ENCODE measurements at regions not wholly inside any gene's neighbourhood (a gene's known extent, or its start where the extent isn't known, plus 50 kb on each side); places are given as distances from the start of the nearest gene placed in this dataset.
"Not testable (repeated sequence)": the region's sequence is repeated elsewhere in the genome, so short reads cannot be mapped to it uniquely, and the experiment has no call there.

- no peak for DNase-seq
- Mint-ChIP-seq H3K27ac (ENCODE audit: unreplicated experiment) (no peak overlapping the region), H3K36me3 (ENCODE audit: unreplicated experiment) (no peaks in the 10 kb centered on the region), H3K4me3 (ENCODE audit: unreplicated experiment) (no peak overlapping the region), H3K4me1 (ENCODE audit: low read depth, unreplicated experiment) (no peaks in the 10 kb centered on the region), H3K9me3 (ENCODE audit: unreplicated experiment) (no peaks in the 10 kb centered on the region), H3K27me3 (ENCODE audit: unreplicated experiment) (no peaks in the 10 kb centered on the region)
- TF ChIP-seq CTCF (IDR thresholded peaks at IDR 0.05; ENCODE audit: partially characterized antibody, unreplicated experiment) = no peak
Observed at GRCh38 chr7:119964065-119964464, 308.9 kb upstream of the KCND2 start.

- DNase-seq = no peak
- Mint-ChIP-seq H3K4me1 (ENCODE audit: low read depth, unreplicated experiment) (no peaks in the 10 kb centered on the region), H3K27ac (ENCODE audit: unreplicated experiment) (no peak overlapping the region), H3K27me3 (ENCODE audit: unreplicated experiment) (no peaks in the 10 kb centered on the region), H3K36me3 (ENCODE audit: unreplicated experiment) (no peaks in the 10 kb centered on the region), H3K9me3 (ENCODE audit: unreplicated experiment) (no peaks in the 10 kb centered on the region), H3K4me3 (ENCODE audit: unreplicated experiment) (no peak overlapping the region)
- no peak for TF ChIP-seq CTCF (IDR thresholded peaks at IDR 0.05; ENCODE audit: partially characterized antibody, unreplicated experiment)
Observed at GRCh38 chr7:119964788-119965542, 308.0 kb upstream of the KCND2 start.

GRCh38 chr7:119967221-119967620 lies 305.8 kb upstream of the KCND2 start:
- H3K27ac Mint-ChIP-seq (ENCODE audit: unreplicated experiment) = no peak overlapping the region
- no peak overlapping the region for H3K4me3 Mint-ChIP-seq (ENCODE audit: unreplicated experiment)
- no peaks in the 10 kb centered on the region for H3K36me3 Mint-ChIP-seq (ENCODE audit: unreplicated experiment)
- H3K9me3 Mint-ChIP-seq (ENCODE audit: unreplicated experiment) = no peaks in the 10 kb centered on the region
- no peak for DNase-seq
- no peaks in the 10 kb centered on the region for H3K4me1 Mint-ChIP-seq (ENCODE audit: low read depth, unreplicated experiment)
- H3K27me3 Mint-ChIP-seq (ENCODE audit: unreplicated experiment) = no peaks in the 10 kb centered on the region
- no peak for TF ChIP-seq CTCF (IDR thresholded peaks at IDR 0.05; ENCODE audit: partially characterized antibody, unreplicated experiment)

GRCh38 chr7:119968411-119968810 lies 304.6 kb upstream of the KCND2 start:
- H3K9me3 Mint-ChIP-seq (ENCODE audit: unreplicated experiment); H3K4me3 Mint-ChIP-seq (ENCODE audit: unreplicated experiment); H3K27ac Mint-ChIP-seq (ENCODE audit: unreplicated experiment): not testable (repeated sequence)

GRCh38 chr7:119969054-119969453 lies 303.9 kb upstream of the KCND2 start:
- H3K4me1 Mint-ChIP-seq (ENCODE audit: low read depth, unreplicated experiment) = no peaks in the 10 kb centered on the region
- H3K4me3 Mint-ChIP-seq (ENCODE audit: unreplicated experiment) = no peak overlapping the region
- no peak overlapping the region for H3K27ac Mint-ChIP-seq (ENCODE audit: unreplicated experiment)
- H3K27me3 Mint-ChIP-seq (ENCODE audit: unreplicated experiment) = no peaks in the 10 kb centered on the region
- TF ChIP-seq CTCF (IDR thresholded peaks at IDR 0.05; ENCODE audit: partially characterized antibody, unreplicated experiment) = no peak
- no peak for DNase-seq
- no peaks in the 10 kb centered on the region for H3K9me3 Mint-ChIP-seq (ENCODE audit: unreplicated experiment)
- no peaks in the 10 kb centered on the region for H3K36me3 Mint-ChIP-seq (ENCODE audit: unreplicated experiment)

More at GRCh38 chr7:119968411-119968810, 304.6 kb upstream of the KCND2 start:
- not testable (repeated sequence) for H3K4me1 Mint-ChIP-seq (ENCODE audit: low read depth, unreplicated experiment); H3K36me3 Mint-ChIP-seq (ENCODE audit: unreplicated experiment); DNase-seq; H3K27me3 Mint-ChIP-seq (ENCODE audit: unreplicated experiment)

All from glutamatergic neuron (in vitro differentiated cells).